ENCODE measurements at regions not wholly inside any gene's neighbourhood (a gene's known extent, or its start where the extent isn't known, plus 50 kb on each side); places are given as distances from the start of the nearest gene placed in this dataset.
"Not testable (repeated sequence)": the region's sequence is repeated elsewhere in the genome, so short reads cannot be mapped to it uniquely, and the experiment has no call there.

DNA sequence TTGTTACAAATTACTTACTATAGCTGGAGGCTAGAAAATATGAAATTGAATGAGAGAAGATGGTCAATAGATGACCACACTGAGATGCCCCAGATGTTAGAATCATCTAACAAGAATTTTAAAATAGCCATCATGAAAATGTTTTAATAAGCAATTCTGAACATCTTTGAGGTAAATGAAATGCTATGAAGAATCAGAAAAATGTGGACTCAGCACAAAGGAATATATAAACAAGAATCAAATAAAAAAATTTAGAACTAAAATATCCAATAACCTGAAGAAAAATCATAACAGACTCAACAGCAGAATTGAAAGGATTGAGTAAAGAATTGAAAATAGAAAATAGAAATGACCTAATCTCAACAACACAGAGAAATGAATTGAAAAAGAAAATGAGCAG, 248.5 kb downstream of the PRDM9 start:
- Mint-ChIP-seq H3K36me3 (ENCODE audit: low read depth) (no peaks in the 10 kb centered on the region), H3K9me3 (peaks cover 15% of the 10 kb centered on the region), H3K27me3 (no peaks in the 10 kb centered on the region), H3K27ac (no peak overlapping the region), H3K4me3 (no peak overlapping the region), H3K4me1 (no peaks in the 10 kb centered on the region)
- ChIA-PET CTCF (no interaction called here), POLR2A (no interaction called here)
- DNase-seq = no peak

DNA sequence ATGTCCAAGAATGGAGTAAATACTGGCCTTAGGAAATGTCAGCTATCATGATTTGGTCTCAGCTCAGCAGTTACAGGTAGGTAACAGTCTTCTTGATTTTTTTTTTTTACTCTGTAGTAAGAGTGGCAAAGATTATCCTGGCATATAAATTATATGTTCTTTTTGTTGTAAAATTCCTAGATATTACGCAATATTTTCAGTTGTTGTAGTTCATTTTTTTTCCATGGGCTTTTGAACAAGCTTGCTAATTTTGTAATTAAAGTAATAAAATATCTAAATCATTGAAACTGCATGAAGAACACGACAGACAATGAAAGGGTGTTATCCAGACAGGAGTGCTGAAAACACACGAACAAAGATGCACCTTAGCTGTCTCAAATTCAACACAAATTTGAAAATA, 249.4 kb downstream of the PRDM9 start:
- H3K9me3 Mint-ChIP-seq = peaks cover 13% of the 10 kb centered on the region
- ChIA-PET POLR2A (no interaction called here), CTCF (no interaction called here)
- no peak overlapping the region for H3K27ac Mint-ChIP-seq
- H3K4me3 Mint-ChIP-seq = no peak overlapping the region
- no peak for DNase-seq
- no peaks in the 10 kb centered on the region for H3K27me3 Mint-ChIP-seq
- no peaks in the 10 kb centered on the region for H3K36me3 Mint-ChIP-seq (ENCODE audit: low read depth)
- H3K4me1 Mint-ChIP-seq = no peaks in the 10 kb centered on the region

GRCh38 chr5:23763170-23763569, 255.8 kb downstream of the PRDM9 start:
- ChIA-PET CTCF (no interaction called here), POLR2A (no interaction called here)
- no peaks in the 10 kb centered on the region for H3K27me3 Mint-ChIP-seq
- no peak overlapping the region for H3K27ac Mint-ChIP-seq
- no peaks in the 10 kb centered on the region for H3K36me3 Mint-ChIP-seq (ENCODE audit: low read depth)
- H3K4me1 Mint-ChIP-seq = no peaks in the 10 kb centered on the region
- DNase-seq = no peak
- peaks cover 14% of the 10 kb centered on the region for H3K9me3 Mint-ChIP-seq
- no peak overlapping the region for H3K4me3 Mint-ChIP-seq

DNA sequence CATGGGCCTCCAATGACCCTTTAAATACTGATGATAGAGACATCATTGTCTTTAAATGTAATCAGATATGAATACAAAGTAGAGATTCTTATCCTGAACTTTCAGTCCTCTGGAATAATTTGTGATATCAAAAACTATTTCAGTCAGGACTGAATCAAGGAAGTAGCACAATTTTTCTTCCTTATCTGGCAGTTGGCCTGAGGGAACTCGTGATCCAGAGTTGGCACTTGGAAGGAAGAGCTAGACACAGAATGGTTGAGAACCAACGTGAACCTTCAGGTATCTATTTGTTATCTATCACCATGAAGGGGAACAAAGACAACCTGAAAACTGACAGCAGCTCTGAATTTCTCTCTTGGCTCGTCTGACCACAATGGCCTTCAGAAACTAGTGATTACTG, 269.3 kb downstream of the PRDM9 start:
- Mint-ChIP-seq H3K27me3 (no peaks in the 10 kb centered on the region), H3K4me3 (no peak overlapping the region), H3K4me1 (no peaks in the 10 kb centered on the region), H3K36me3 (ENCODE audit: low read depth) (no peaks in the 10 kb centered on the region), H3K9me3 (peaks cover 4% of the 10 kb centered on the region), H3K27ac (no peak overlapping the region)
- POLR2A ChIA-PET = no interaction called here
- DNase-seq = no peak
- CTCF ChIA-PET = no interaction called here

- POLR2A ChIA-PET; H3K4me3 Mint-ChIP-seq; H3K4me1 Mint-ChIP-seq; H3K36me3 Mint-ChIP-seq (ENCODE audit: low read depth); H3K9me3 Mint-ChIP-seq; H3K27me3 Mint-ChIP-seq; DNase-seq; H3K27ac Mint-ChIP-seq; CTCF ChIA-PET: not testable (repeated sequence)
Measured at GRCh38 chr5:23800307-23800706, 292.9 kb downstream of the PRDM9 start.

DNA sequence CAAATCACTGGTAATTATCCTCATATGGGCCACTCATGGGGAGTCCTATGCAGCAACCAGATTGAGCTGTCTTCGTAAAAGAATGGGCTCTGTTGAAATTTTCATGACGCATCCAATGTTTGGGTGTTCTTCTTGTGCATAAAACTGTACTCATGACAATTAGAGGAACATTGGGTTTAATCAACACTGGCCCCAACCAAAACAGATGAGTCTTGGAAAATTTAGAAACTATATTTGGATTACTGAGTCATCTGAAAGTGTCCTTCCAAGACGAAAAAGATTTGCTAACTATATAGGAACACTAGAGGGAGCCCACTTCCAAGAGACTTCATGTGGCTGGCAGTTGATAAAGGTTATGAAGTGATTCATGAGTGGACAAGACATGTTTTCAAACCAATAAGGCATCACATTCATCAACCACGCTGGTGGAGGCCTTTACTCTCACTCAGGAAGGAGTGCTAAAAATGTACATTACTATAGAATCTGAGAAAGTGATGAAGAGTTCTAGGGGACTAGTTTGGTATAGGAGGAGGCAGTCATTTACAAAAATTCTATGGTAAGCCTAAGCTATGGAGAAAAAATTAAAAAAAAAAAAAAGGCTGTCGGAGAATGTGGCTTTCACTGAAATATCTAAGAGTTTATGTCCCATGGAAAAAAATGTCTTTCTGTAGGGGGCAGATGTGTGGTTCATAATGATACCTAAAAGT, 313.5 kb downstream of the PRDM9 start:
- peaks cover 11% of the 10 kb centered on the region for H3K9me3 Mint-ChIP-seq
- no peaks in the 10 kb centered on the region for H3K36me3 Mint-ChIP-seq (ENCODE audit: low read depth)
- H3K4me1 Mint-ChIP-seq = no peaks in the 10 kb centered on the region
- H3K4me3 Mint-ChIP-seq = no peak overlapping the region
- H3K27ac Mint-ChIP-seq = no peak overlapping the region
- DNase-seq = no peak
- no peaks in the 10 kb centered on the region for H3K27me3 Mint-ChIP-seq
- POLR2A ChIA-PET = no interaction called here
- CTCF ChIA-PET = interaction anchor here (1.5 kb wide), 2 partner anchors 12 to 292 kb away, joined by 3 to 4 read pairs; no protein-coding TSS in a partner anchor

GRCh38 chr5:23823521-23823920, 316.1 kb downstream of the PRDM9 start:
- DNase-seq = no peak
- H3K9me3 Mint-ChIP-seq = peaks cover 14% of the 10 kb centered on the region
- H3K4me3 Mint-ChIP-seq = no peak overlapping the region
- H3K27me3 Mint-ChIP-seq = no peaks in the 10 kb centered on the region
- H3K36me3 Mint-ChIP-seq (ENCODE audit: low read depth) = no peaks in the 10 kb centered on the region
- ChIA-PET POLR2A (no interaction called here), CTCF (interaction anchor here (1.3 kb wide), 1 partner anchor 10 kb away, joined by 4 read pairs; no protein-coding TSS in a partner anchor)
- no peaks in the 10 kb centered on the region for H3K4me1 Mint-ChIP-seq
- H3K27ac Mint-ChIP-seq = no peak overlapping the region

- Mint-ChIP-seq H3K36me3 (ENCODE audit: low read depth) (no peaks in the 10 kb centered on the region), H3K4me3 (no peak overlapping the region), H3K27me3 (no peaks in the 10 kb centered on the region), H3K27ac (no peak overlapping the region), H3K9me3 (peaks cover 15% of the 10 kb centered on the region), H3K4me1 (no peaks in the 10 kb centered on the region)
- POLR2A ChIA-PET = no interaction called here
- no peak for DNase-seq
- CTCF ChIA-PET = no interaction called here
Measured at GRCh38 chr5:23825196-23825595, 317.8 kb downstream of the PRDM9 start.

- Mint-ChIP-seq H3K4me3 (no peak overlapping the region), H3K36me3 (ENCODE audit: low read depth) (no peaks in the 10 kb centered on the region), H3K27ac (no peak overlapping the region), H3K4me1 (no peaks in the 10 kb centered on the region), H3K27me3 (no peaks in the 10 kb centered on the region), H3K9me3 (peaks cover 17% of the 10 kb centered on the region)
- ChIA-PET CTCF (no interaction called here), POLR2A (no interaction called here)
- DNase-seq = no peak
Measured at GRCh38 chr5:23840083-23840482, 332.7 kb downstream of the PRDM9 start.

DNA sequence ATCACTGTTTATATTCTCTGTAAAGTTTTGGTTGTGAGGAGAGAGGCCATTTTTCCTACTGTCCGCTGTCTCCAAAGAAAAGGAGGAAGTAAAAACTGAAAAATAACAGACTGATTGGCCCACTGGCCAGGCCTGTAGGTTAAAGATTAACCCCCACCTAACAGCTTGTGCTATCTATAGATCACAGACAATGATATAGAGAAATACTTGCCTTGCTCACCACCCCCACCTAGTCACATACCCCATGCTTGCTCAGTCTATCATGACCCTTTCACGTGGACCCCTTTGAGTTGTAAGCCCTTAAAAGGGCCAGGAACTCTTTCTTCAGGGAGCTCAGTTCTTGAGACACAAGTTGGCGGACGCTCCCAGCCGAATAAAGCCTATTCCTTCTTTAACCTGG, 357.4 kb downstream of the PRDM9 start:
- Mint-ChIP-seq H3K27ac (no peak overlapping the region), H3K4me3 (no peak overlapping the region), H3K36me3 (ENCODE audit: low read depth) (no peaks in the 10 kb centered on the region), H3K9me3 (peaks cover 2% of the 10 kb centered on the region), H3K4me1 (no peaks in the 10 kb centered on the region), H3K27me3 (no peaks in the 10 kb centered on the region)
- ChIA-PET POLR2A (no interaction called here), CTCF (no interaction called here)
- DNase-seq = no peak

- Mint-ChIP-seq H3K4me1 (no peaks in the 10 kb centered on the region), H3K27ac (no peak overlapping the region), H3K4me3 (no peak overlapping the region), H3K27me3 (no peaks in the 10 kb centered on the region), H3K9me3 (peaks cover 2% of the 10 kb centered on the region), H3K36me3 (ENCODE audit: low read depth) (no peaks in the 10 kb centered on the region)
- CTCF ChIA-PET = no interaction called here
- POLR2A ChIA-PET = no interaction called here
- DNase-seq = no peak
Measured at GRCh38 chr5:23877847-23878246, 370.4 kb downstream of the PRDM9 start.

DNA sequence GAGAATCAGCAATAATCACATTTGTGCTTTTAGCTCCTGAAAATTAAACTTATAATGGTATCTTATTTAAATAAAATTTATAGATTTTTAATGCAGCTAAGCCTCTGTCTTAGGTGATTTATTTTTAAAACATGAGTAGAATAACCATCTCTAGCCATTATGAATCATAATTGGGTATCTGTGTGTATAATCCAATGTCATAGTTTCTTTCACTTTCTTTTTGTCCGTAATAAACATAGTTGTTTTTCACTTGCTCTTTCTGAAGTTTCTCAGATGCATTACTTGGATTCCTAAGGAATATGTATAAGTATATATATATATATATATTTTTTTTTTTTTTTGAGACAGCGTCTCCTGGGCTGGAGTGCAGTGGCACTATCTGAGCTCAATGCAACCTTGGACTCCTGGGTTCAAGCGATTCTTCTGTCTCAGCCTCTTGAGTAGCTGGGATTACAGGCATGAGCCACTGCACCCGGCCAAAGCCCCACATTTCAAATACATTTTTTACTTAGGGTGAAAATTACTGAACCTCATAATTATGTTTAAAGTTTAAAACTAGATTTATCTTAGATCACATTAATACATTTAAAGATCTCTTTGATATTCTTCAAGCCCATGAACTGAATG, 377.1 kb downstream of the PRDM9 start:
- ChIA-PET POLR2A (no interaction called here), CTCF (no interaction called here)
- H3K4me1 Mint-ChIP-seq = no peaks in the 10 kb centered on the region
- no peak overlapping the region for H3K27ac Mint-ChIP-seq
- H3K27me3 Mint-ChIP-seq = no peaks in the 10 kb centered on the region
- peaks cover 7% of the 10 kb centered on the region for H3K9me3 Mint-ChIP-seq
- no peak overlapping the region for H3K4me3 Mint-ChIP-seq
- no peaks in the 10 kb centered on the region for H3K36me3 Mint-ChIP-seq (ENCODE audit: low read depth)
- DNase-seq = no peak

- no peaks in the 10 kb centered on the region for H3K27me3 Mint-ChIP-seq
- H3K9me3 Mint-ChIP-seq = peaks cover 5% of the 10 kb centered on the region
- DNase-seq = no peak
- CTCF ChIA-PET = no interaction called here
- H3K27ac Mint-ChIP-seq = no peak overlapping the region
- no peaks in the 10 kb centered on the region for H3K36me3 Mint-ChIP-seq (ENCODE audit: low read depth)
- H3K4me3 Mint-ChIP-seq = no peak overlapping the region
- POLR2A ChIA-PET = no interaction called here
- no peaks in the 10 kb centered on the region for H3K4me1 Mint-ChIP-seq
Measured at GRCh38 chr5:23893561-23893960, 386.2 kb downstream of the PRDM9 start.

- Mint-ChIP-seq H3K9me3 (peaks cover 5% of the 10 kb centered on the region), H3K36me3 (ENCODE audit: low read depth) (no peaks in the 10 kb centered on the region), H3K4me1 (no peaks in the 10 kb centered on the region), H3K27ac (no peak overlapping the region), H3K4me3 (no peak overlapping the region), H3K27me3 (no peaks in the 10 kb centered on the region)
- POLR2A ChIA-PET = no interaction called here
- CTCF ChIA-PET = no interaction called here
- no peak for DNase-seq
Measured at GRCh38 chr5:23895614-23896013, 388.2 kb downstream of the PRDM9 start.

Measured in activated CD4-positive, alpha-beta memory T cell treated with anti-CD3 and anti-CD28 coated beads, Interleukin-2, amount 10 ng/mL, durations not matched to agents 7 days and 5 days (primary cell).